CD4-positive, alpha-beta T cell (primary cell): ENCODE measurements at regions not wholly inside any gene's neighbourhood (a gene's known extent, or its start where the extent isn't known, plus 50 kb on each side); places are given as distances from the start of the nearest gene placed in this dataset.

Source experiments
- ATAC-seq: fragments of 200-7000 bp; cut with Tn5 transposase; one replicate; pipeline ENCODE4 v1.10.0; 2022; ENCODE audit warnings: mild to moderate bottlenecking; ENCODE audit not compliant: poor library complexity
- CTCF ChIA-PET: fragments of 350-600 bp; sonication (Branson Sonifier 250); formaldehyde crosslinking; loops from one replicate; lab custom pipeline; 2021; ENCODE audit warnings: antibody characterized with exemption, inconsistent platforms; lab: Charles Lee
- POLR2A ChIA-PET: fragments of 350-600 bp; sonication (Branson Sonifier 250); formaldehyde crosslinking; loops from one replicate; lab custom pipeline; 2021; ENCODE audit warnings: antibody characterized with exemption, inconsistent platforms; lab: Charles Lee
- DNase-seq, 14 experiments: peaks; one replicate each; pipeline ENCODE4 v3.0.0-alpha.2; 2013 to 2020; ENCODE audit warnings: mixed read lengths in 2 of 14
- H3K27ac ChIP-seq, 2 donors: one replicate each; pipeline versions ENCODE4 v1.5.1 to v1.7.0; 2013; ENCODE audit warnings: low read length in 2 of 2, low read depth in 1 of 2, mild to moderate bottlenecking in 1 of 2
- H3K27me3 ChIP-seq, 2 experiments: 1 replicate in 1 of 2; 2 replicates in 1 of 2; pipeline versions ENCODE4 v1.6.1 to v1.7.0; 2013; ENCODE audit warnings: low read length in 2 of 2, control low read depth in 1 of 2, mild to moderate bottlenecking in 1 of 2, moderate library complexity in 1 of 2; ENCODE audit not compliant: insufficient read depth in 2 of 2, control insufficient read depth in 1 of 2
- H3K36me3 ChIP-seq: one replicate; pipeline ENCODE4 v1.6.1; 2013; ENCODE audit warnings: low read length, control low read depth; ENCODE audit not compliant: insufficient read depth
- H3K4me1 ChIP-seq: one replicate; pipeline ENCODE4 v1.6.1; 2013; ENCODE audit warnings: low read length, control low read depth; ENCODE audit not compliant: insufficient read depth
- H3K4me3 ChIP-seq: one replicate; pipeline ENCODE4 v1.5.1; 2013; ENCODE audit warnings: mild to moderate bottlenecking, low read length, moderate library complexity
- H3K9me3 ChIP-seq, 2 experiments: 1 replicate in 1 of 2; 2 replicates in 1 of 2; pipeline versions ENCODE4 v1.6.1 to v1.7.0; 2013; ENCODE audit warnings: low read length in 2 of 2, mild to moderate bottlenecking in 2 of 2, control low read depth in 1 of 2, moderate library complexity in 1 of 2; ENCODE audit not compliant: control insufficient read depth in 1 of 2, insufficient read depth in 1 of 2
- H3K27ac Mint-ChIP-seq: one replicate; pipeline ENCODE4 v1.8.0; 2020; ENCODE audit warnings: mixed read lengths
- H3K27me3 Mint-ChIP-seq: one replicate; pipeline ENCODE4 v1.8.0; 2021; ENCODE audit warnings: mixed read lengths
- H3K36me3 Mint-ChIP-seq: one replicate; pipeline ENCODE4 v1.8.0; 2021; ENCODE audit warnings: low read depth, mixed read lengths
- H3K4me1 Mint-ChIP-seq: one replicate; pipeline ENCODE4 v1.8.0; 2021; ENCODE audit warnings: low read depth, mixed read lengths
- H3K4me3 Mint-ChIP-seq: one replicate; pipeline ENCODE4 v1.8.0; 2020; ENCODE audit warnings: mild to moderate bottlenecking, mixed read lengths
- H3K9me3 Mint-ChIP-seq: one replicate; pipeline ENCODE4 v1.8.0; 2020; ENCODE audit warnings: mixed read lengths
- intact Hi-C, 2 experiments: fragments of 100-400 bp; cut with DNase I in 1 of 2; cut with micrococcal nuclease in 1 of 2; formaldehyde crosslinking; loops; one replicate each; pipeline versions ENCODE4 v1.15.1 to v1.9.0; 2023 to 2025; cut with DNase I, micrococcal nuclease
- TF ChIP-seq, protein P1 (sequence below): fragments of 200-600 bp; IDR thresholded peaks from one replicate; pipeline ENCODE4 v1.8.0; 2022; ENCODE audit warnings: antibody characterized with exemption, mild to moderate bottlenecking

- ATAC-seq (no peak), DNase-seq (no peak)
- ChIA-PET CTCF (no interaction called here), POLR2A (no interaction called here)
- Mint-ChIP-seq H3K4me1 (no peaks in the 10 kb centered on the region), H3K4me3 (no peak overlapping the region), H3K9me3 (no peaks in the 10 kb centered on the region), H3K27me3 (no peaks in the 10 kb centered on the region), H3K36me3 (no peaks in the 10 kb centered on the region), H3K27ac (no peak overlapping the region)
- no peak overlapping the region for H3K27ac ChIP-seq
- no peaks in the 10 kb centered on the region for H3K4me1 ChIP-seq
- no peaks in the 10 kb centered on the region for H3K27me3 ChIP-seq
- TF ChIP-seq, protein P1, sequence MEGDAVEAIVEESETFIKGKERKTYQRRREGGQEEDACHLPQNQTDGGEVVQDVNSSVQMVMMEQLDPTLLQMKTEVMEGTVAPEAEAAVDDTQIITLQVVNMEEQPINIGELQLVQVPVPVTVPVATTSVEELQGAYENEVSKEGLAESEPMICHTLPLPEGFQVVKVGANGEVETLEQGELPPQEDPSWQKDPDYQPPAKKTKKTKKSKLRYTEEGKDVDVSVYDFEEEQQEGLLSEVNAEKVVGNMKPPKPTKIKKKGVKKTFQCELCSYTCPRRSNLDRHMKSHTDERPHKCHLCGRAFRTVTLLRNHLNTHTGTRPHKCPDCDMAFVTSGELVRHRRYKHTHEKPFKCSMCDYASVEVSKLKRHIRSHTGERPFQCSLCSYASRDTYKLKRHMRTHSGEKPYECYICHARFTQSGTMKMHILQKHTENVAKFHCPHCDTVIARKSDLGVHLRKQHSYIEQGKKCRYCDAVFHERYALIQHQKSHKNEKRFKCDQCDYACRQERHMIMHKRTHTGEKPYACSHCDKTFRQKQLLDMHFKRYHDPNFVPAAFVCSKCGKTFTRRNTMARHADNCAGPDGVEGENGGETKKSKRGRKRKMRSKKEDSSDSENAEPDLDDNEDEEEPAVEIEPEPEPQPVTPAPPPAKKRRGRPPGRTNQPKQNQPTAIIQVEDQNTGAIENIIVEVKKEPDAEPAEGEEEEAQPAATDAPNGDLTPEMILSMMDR = no peak
- intact Hi-C loops = no loop called here
- H3K36me3 ChIP-seq = no peaks in the 10 kb centered on the region
- no peaks in the 10 kb centered on the region for H3K9me3 ChIP-seq
- H3K4me3 ChIP-seq = no peak overlapping the region
Measured at GRCh38 chr7:115728518-115728917, 302.0 kb downstream of the TFEC start.

GRCh38 chr7:115724400-115725056 is 306.0 kb downstream of the TFEC start:
- TF ChIP-seq, protein P1 = no peak
- ChIA-PET CTCF (no interaction called here), POLR2A (no interaction called here)
- Histone ChIP-seq H3K27ac (no peak overlapping the region), H3K36me3 (no peaks in the 10 kb centered on the region), H3K27me3 (no peaks in the 10 kb centered on the region), H3K9me3 (no peaks in the 10 kb centered on the region), H3K4me1 (no peaks in the 10 kb centered on the region), H3K4me3 (no peak overlapping the region)
- H3K36me3 Mint-ChIP-seq = no peaks in the 10 kb centered on the region
- H3K27ac Mint-ChIP-seq = no peak overlapping the region
- ATAC-seq (no peak), DNase-seq (no peak)
- H3K27me3 Mint-ChIP-seq = no peaks in the 10 kb centered on the region
- intact Hi-C loops = no loop called here
- no peaks in the 10 kb centered on the region for H3K4me1 Mint-ChIP-seq
- no peaks in the 10 kb centered on the region for H3K9me3 Mint-ChIP-seq
- no peak overlapping the region for H3K4me3 Mint-ChIP-seq

- POLR2A ChIA-PET = no interaction called here
- DNase-seq = peak in 3 of 14 experiments; percentile 2 to 49 (median 4)
- ATAC-seq = no peak
- Histone ChIP-seq H3K4me1 (no peaks in the 10 kb centered on the region), H3K36me3 (no peaks in the 10 kb centered on the region), H3K9me3 (no peaks in the 10 kb centered on the region), H3K27me3 (no peaks in the 10 kb centered on the region), H3K4me3 (no peak overlapping the region), H3K27ac (no peak overlapping the region)
- Mint-ChIP-seq H3K4me1 (no peaks in the 10 kb centered on the region), H3K4me3 (no peak overlapping the region), H3K36me3 (no peaks in the 10 kb centered on the region), H3K27ac (no peak overlapping the region), H3K27me3 (no peaks in the 10 kb centered on the region), H3K9me3 (no peaks in the 10 kb centered on the region)
- intact Hi-C loops = no loop called here
- CTCF ChIA-PET = no interaction called here
- TF ChIP-seq, protein P1 = no peak
Measured at GRCh38 chr7:115722302-115722977, 308.1 kb downstream of the TFEC start.
